Activated CD4-positive, alpha-beta T cell treated with anti-CD3 and anti-CD28 coated beads, Interleukin-2, amount 10 ng/mL, durations not matched to agents 7 days and 5 days (primary cell): ENCODE measurements at regions not wholly inside any gene's neighbourhood (a gene's known extent, or its start where the extent isn't known, plus 50 kb on each side); places are given as distances from the start of the nearest gene placed in this dataset.

Source experiments
- CTCF ChIA-PET: fragments of 350-600 bp; sonication (Branson Sonifier 250); formaldehyde crosslinking; loops from one replicate; lab custom pipeline; 2021; ENCODE audit warnings: antibody characterized with exemption; lab: Charles Lee
- POLR2A ChIA-PET: fragments of 350-600 bp; sonication (Branson Sonifier 250); formaldehyde crosslinking; loops from one replicate; lab custom pipeline; 2021; ENCODE audit warnings: antibody characterized with exemption; lab: Charles Lee
- DNase-seq: peaks from one replicate; pipeline ENCODE4 v3.0.0-alpha.2; 2020
- H3K27ac Mint-ChIP-seq: one replicate; pipeline ENCODE4 v1.8.0; 2021; ENCODE audit warnings: mild to moderate bottlenecking, moderate library complexity, mixed read lengths
- H3K27me3 Mint-ChIP-seq: one replicate; pipeline ENCODE4 v1.8.0; 2021; ENCODE audit warnings: mixed read lengths
- H3K36me3 Mint-ChIP-seq: one replicate; pipeline ENCODE4 v1.8.0; 2021; ENCODE audit warnings: low read depth, mixed read lengths
- H3K4me1 Mint-ChIP-seq: one replicate; pipeline ENCODE4 v1.8.0; 2021; ENCODE audit warnings: mixed read lengths
- H3K4me3 Mint-ChIP-seq: one replicate; pipeline ENCODE4 v1.8.0; 2021; ENCODE audit warnings: mild to moderate bottlenecking, moderate library complexity, mixed read lengths
- H3K9me3 Mint-ChIP-seq: one replicate; pipeline ENCODE4 v1.8.0; 2021; ENCODE audit warnings: mixed read lengths

DNA sequence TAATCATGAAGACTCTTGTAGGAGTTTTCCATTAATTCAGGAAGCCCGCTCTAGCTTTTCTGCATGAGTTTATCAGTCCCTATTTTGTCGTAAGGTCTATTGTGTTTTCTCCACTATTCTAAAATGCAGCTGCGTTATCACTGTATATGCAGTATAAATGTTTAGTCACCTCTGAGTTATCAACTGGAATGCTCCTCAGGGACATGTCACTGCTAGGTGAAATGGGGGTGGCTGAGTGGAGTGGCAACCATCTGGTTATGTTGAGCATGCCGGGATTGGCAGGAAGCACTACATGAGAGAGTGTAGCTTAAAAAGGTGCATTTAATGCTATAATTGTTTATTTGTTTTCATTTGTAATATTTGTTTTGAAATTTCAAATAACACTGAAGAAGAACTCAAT lies 285.2 kb upstream of the ELAC2 start:
- H3K27me3 Mint-ChIP-seq = no peaks in the 10 kb centered on the region
- no peak overlapping the region for H3K27ac Mint-ChIP-seq
- H3K9me3 Mint-ChIP-seq = peaks cover 6% of the 10 kb centered on the region
- H3K36me3 Mint-ChIP-seq = no peaks in the 10 kb centered on the region
- ChIA-PET POLR2A (no interaction called here), CTCF (no interaction called here)
- no peak for DNase-seq
- no peaks in the 10 kb centered on the region for H3K4me1 Mint-ChIP-seq
- H3K4me3 Mint-ChIP-seq = no peak overlapping the region

DNA sequence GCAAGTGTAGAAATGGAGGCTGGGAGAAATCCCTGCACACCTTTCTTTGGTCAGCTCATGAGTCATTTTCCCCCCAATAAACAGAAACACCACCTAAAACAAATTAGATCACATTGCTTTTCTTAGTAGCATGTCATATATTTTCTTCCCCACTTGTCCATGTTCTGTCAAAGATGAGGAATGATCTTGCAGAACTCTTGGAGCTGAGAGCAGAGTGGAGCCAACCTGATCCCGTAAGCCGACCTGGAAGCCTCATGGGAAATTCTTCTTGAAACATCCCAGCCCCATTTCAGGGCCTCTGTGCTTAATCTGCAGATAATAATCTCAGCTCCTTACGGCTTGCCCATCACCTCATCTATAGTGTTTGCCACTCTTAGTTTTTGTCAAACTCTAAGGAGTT lies 284.6 kb upstream of the ELAC2 start:
- no peaks in the 10 kb centered on the region for H3K36me3 Mint-ChIP-seq
- H3K4me1 Mint-ChIP-seq = no peaks in the 10 kb centered on the region
- ChIA-PET CTCF (interaction anchor here (1.2 kb wide), 1 partner anchor 12 kb away, joined by 3 read pairs; no protein-coding TSS in a partner anchor), POLR2A (no interaction called here)
- H3K27ac Mint-ChIP-seq = no peak overlapping the region
- no peaks in the 10 kb centered on the region for H3K27me3 Mint-ChIP-seq
- H3K9me3 Mint-ChIP-seq = peaks cover 2% of the 10 kb centered on the region
- no peak for DNase-seq
- H3K4me3 Mint-ChIP-seq = no peak overlapping the region

DNA sequence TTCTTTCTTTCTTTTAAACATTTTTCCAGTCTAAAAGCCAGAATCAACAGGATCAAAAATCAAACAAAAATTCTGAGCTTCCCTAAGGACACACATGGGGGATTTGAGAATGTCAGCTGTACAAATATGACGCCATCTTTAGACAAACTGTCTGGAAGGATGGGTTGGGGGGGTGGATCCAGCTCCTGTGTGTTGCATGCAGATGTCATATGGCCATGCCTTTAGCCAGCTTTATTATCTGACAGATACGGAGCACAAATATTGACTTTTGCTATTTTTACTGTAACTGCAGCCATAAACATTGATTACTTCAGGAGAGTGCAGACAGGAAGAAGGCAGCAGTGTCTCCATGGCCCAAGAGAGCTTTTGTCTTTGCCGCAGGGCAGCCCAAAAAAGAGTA lies 279.4 kb upstream of the ELAC2 start:
- DNase-seq = no peak
- Mint-ChIP-seq H3K4me3 (no peak overlapping the region), H3K27ac (no peak overlapping the region), H3K27me3 (no peaks in the 10 kb centered on the region), H3K4me1 (no peaks in the 10 kb centered on the region), H3K9me3 (no peaks in the 10 kb centered on the region), H3K36me3 (no peaks in the 10 kb centered on the region)
- ChIA-PET CTCF (no interaction called here), POLR2A (no interaction called here)

DNA sequence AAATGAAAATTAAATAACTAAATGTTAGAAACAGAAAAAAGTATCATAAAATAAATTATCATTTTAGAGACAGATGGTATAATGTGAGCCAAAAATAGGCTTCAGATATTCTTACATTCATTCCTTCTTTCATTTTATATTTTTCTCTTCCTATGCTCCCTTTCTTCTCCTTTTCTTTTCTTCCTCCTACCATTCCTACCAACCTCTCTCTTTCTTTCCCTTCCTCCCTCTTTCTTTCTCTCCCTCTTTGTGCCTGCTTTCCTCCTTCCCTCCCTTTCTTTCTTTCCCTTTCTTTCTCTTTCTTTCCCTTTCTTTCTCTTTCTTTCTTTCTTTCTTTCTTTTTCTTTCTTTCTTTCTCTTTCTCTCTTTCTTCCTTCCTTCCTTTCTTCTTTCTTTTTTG lies 275.6 kb upstream of the ELAC2 start:
- Mint-ChIP-seq H3K4me3 (no peak overlapping the region), H3K4me1 (no peaks in the 10 kb centered on the region), H3K9me3 (no peaks in the 10 kb centered on the region), H3K27me3 (no peaks in the 10 kb centered on the region), H3K36me3 (no peaks in the 10 kb centered on the region), H3K27ac (no peak overlapping the region)
- ChIA-PET CTCF (no interaction called here), POLR2A (no interaction called here)
- no peak for DNase-seq

DNA sequence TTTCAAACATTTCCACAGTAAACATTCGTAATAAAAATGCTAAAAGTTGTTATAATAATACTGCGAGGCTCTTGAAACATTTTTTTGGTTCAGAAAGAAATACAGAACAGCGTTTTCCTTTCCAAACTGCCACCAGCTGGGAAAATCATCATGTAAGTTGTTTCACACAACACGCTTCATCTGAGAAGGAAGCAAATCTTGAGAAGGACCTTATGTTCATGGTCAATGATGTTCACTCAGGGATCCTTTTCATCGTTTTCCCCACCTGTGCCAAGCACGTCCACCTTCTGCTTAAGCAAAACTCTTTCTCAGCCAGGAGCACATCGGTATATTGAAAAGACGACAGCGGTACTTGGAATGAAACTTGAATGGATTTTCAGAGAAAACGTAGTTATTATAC lies 274.5 kb upstream of the ELAC2 start:
- DNase-seq = no peak
- no peaks in the 10 kb centered on the region for H3K9me3 Mint-ChIP-seq
- no peak overlapping the region for H3K27ac Mint-ChIP-seq
- H3K36me3 Mint-ChIP-seq = no peaks in the 10 kb centered on the region
- H3K4me1 Mint-ChIP-seq = no peaks in the 10 kb centered on the region
- no peaks in the 10 kb centered on the region for H3K27me3 Mint-ChIP-seq
- POLR2A ChIA-PET = no interaction called here
- CTCF ChIA-PET = no interaction called here
- no peak overlapping the region for H3K4me3 Mint-ChIP-seq

DNA sequence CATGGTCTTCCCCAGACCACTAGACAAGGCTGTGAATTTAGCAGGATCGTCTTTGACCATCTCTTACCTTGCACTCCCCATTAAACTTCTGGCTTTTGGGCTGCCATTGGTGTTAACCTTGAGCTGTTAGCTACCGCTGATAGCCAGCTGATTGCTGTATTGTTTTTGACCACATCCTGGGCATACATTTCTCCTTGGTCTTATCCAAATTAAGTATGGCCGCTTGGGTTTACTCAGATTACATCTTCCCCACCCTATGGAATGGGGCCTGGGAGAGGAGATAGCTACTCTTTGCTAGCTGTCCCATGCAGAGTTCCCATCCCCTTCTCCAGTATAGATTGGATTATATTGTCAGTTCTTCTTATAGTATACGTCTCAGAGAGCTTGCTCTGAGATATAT lies 270.4 kb upstream of the ELAC2 start:
- no peak for DNase-seq
- Mint-ChIP-seq H3K36me3 (no peaks in the 10 kb centered on the region), H3K4me3 (no peak overlapping the region), H3K27ac (no peak overlapping the region), H3K4me1 (no peaks in the 10 kb centered on the region), H3K27me3 (no peaks in the 10 kb centered on the region), H3K9me3 (no peaks in the 10 kb centered on the region)
- POLR2A ChIA-PET = no interaction called here
- CTCF ChIA-PET = no interaction called here

DNA sequence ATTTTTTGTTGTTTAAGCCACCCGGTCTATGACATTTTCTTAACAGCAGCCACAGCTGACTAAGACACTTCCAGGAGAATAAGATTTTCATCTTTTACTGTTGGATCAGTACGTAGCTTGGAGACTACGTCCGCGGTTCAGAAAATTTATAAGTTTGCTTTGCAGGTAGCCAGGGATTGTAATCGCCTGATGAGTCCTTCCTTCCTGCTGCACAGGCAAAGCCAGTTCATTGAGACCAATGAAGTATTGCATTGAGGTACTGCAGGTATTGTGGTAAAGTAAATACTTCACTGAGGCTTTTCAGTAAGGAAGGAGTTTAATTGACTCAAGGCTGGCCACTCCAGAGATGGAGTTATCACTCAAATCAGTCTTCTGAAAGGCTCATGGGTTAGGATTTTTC lies 269.4 kb upstream of the ELAC2 start:
- CTCF ChIA-PET = no interaction called here
- Mint-ChIP-seq H3K9me3 (no peaks in the 10 kb centered on the region), H3K36me3 (no peaks in the 10 kb centered on the region), H3K27me3 (no peaks in the 10 kb centered on the region), H3K27ac (no peak overlapping the region), H3K4me3 (no peak overlapping the region), H3K4me1 (no peaks in the 10 kb centered on the region)
- DNase-seq = no peak
- POLR2A ChIA-PET = no interaction called here

DNA sequence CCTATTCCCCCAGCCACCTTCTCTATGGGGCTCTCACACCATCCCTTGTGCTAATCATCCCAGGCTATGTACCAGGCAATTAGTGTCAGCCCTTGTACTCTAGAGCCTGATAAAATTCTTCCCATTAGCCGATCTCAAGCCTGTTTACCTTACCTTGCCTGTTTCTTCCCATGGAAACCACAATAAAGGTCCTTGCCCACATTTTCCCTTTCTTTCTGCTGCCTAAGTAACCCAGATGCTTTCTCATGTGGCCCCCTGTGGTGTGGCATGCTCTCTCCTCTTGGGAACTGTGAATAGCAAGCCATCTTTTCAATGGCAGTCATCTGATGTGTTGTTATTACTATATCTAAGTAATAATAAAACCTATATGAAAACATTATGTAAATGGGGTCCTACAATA lies 265.8 kb upstream of the ELAC2 start:
- Mint-ChIP-seq H3K4me3 (no peak overlapping the region), H3K36me3 (no peaks in the 10 kb centered on the region), H3K27ac (peak overlapping the region; percentile 36), H3K4me1 (no peaks in the 10 kb centered on the region), H3K27me3 (no peaks in the 10 kb centered on the region), H3K9me3 (no peaks in the 10 kb centered on the region)
- POLR2A ChIA-PET = no interaction called here
- DNase-seq = no peak
- CTCF ChIA-PET = no interaction called here

DNA sequence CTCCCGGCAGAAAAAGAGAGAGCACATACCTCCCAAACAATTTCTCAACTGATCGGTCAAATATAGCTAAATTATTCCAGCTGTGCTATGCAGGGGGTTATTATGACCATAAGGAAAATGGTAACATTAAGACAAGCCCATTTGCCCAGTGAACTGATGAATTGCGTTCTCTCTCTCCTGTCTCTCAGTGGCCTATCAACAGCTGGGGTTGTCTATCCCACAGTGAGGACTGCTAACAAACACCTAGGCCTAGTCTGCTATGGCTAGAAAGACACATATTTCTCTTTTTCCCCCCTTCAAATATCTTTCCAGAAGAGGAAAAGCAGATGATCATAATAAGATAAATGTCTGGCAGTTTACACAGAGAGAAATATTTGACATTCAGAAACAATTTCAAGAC lies 263.8 kb upstream of the ELAC2 start:
- POLR2A ChIA-PET = no interaction called here
- CTCF ChIA-PET = no interaction called here

DNA sequence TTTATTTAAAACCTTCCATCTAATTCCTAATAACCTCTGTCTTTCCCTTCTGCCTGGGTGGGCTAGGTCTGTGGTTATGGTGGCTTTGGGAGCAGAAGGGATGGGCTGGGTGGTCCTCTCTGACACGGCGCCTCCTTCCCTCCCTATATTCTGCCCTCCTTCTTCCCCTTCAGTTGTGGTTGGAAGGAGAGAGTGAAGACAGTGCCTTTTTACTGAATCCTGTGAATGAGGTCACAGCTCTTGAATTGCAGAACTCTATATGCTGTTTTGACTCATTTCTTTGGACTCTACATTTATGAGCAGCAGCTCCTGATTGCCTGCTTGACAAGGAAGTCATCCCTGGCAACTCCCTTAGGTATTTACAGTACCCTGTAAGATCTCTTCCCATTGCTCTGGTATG lies 256.0 kb upstream of the ELAC2 start:
- Mint-ChIP-seq H3K4me3 (no peak overlapping the region), H3K4me1 (no peaks in the 10 kb centered on the region), H3K27ac (no peak overlapping the region), H3K36me3 (no peaks in the 10 kb centered on the region), H3K27me3 (no peaks in the 10 kb centered on the region), H3K9me3 (peaks cover 2% of the 10 kb centered on the region)
- DNase-seq = no peak
- ChIA-PET CTCF (interaction anchor here (0.9 kb wide), 1 partner anchor 10 kb away, joined by 4 read pairs; no protein-coding TSS in a partner anchor), POLR2A (no interaction called here)

More for the DNA sequence above, 263.8 kb upstream of the ELAC2 start:
- H3K27me3 Mint-ChIP-seq = no peaks in the 10 kb centered on the region
- no peaks in the 10 kb centered on the region for H3K36me3 Mint-ChIP-seq
- H3K27ac Mint-ChIP-seq = no peak overlapping the region
- H3K4me1 Mint-ChIP-seq = no peaks in the 10 kb centered on the region
- no peak for DNase-seq
- H3K4me3 Mint-ChIP-seq = no peak overlapping the region
- no peaks in the 10 kb centered on the region for H3K9me3 Mint-ChIP-seq

DNA sequence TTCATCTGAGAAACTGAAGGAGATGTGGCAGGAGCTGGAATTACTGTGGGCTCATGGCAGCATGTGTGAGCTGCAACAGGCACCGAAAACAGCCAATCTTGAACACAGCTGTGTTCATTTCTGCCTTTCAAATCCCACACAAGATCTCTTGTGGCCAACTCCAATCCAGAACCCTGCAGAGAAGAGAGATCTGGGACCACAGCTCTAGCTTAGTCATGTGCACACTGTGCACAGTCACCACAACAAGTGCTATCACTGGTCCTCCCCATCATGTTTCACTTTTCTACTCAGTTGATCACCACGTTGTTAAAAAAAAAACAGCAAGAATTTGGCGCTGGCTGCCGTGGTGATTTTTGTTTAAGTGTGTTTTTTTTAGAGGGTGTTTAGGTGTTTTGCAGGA lies 254.5 kb upstream of the ELAC2 start:
- Mint-ChIP-seq H3K4me3 (no peak overlapping the region), H3K27me3 (no peaks in the 10 kb centered on the region), H3K9me3 (peaks cover 2% of the 10 kb centered on the region), H3K36me3 (no peaks in the 10 kb centered on the region), H3K4me1 (no peaks in the 10 kb centered on the region), H3K27ac (no peak overlapping the region)
- ChIA-PET POLR2A (no interaction called here), CTCF (no interaction called here)
- DNase-seq = no peak

DNA sequence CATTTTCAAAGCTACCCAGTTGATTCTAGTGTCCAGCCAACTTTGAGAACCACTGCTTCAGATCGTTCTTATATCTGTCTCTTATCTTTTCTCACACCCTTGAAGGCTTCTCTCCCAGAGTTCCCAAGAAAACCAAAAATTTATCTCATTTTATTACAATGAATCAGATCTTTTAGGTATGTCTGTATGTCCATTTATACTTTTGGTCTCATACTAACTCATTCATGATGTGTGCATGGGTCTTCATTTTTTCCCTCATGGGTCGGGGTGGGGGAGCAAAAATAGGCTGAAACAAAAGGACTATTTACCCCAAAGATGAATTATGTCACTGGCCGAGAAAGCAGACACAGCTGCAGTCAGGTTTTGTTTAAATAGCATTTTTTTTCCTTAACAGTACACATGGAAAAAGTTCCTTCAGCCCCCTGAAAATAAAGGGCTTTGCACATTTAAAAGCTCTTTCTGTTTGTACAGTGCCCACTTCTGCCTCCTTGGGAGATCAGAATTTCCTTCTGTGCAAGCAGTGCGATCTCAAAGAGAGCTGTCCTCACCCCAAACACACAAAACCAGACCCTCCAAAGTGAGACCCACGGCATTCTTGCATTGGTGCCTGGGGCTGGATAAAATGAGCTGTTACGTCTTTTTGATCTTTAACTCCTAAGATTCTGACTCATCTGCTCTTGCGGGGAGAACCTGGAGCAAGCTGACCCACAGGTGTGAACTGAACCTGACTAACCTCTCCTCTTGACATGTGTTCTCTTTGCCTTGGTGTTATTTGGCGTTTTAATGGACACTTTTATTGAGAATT lies 251.2 kb upstream of the ELAC2 start:
- CTCF ChIA-PET = no interaction called here

DNA sequence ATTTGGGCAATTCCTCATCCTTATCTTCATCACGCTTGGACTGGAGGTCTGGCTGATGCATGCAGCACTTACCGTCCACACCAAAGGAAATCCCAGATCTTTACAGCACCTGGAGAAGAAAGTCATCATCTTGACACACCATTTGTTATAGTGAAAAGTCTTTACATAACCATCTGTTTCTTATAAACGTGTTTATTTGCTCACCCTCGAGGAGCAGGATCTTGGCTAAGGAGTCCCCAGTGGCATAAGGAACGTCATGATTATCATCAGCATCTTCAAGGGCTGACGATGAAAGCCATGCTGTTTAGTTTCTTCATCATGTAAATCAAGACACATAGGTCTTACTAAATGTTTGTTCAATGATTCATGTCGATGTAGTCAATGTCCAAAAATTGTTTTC lies 248.8 kb upstream of the ELAC2 start:
- Mint-ChIP-seq H3K36me3 (no peaks in the 10 kb centered on the region), H3K4me1 (no peaks in the 10 kb centered on the region), H3K9me3 (peaks cover 4% of the 10 kb centered on the region), H3K4me3 (no peak overlapping the region), H3K27ac (no peak overlapping the region), H3K27me3 (no peaks in the 10 kb centered on the region)
- ChIA-PET CTCF (no interaction called here), POLR2A (no interaction called here)
- DNase-seq = no peak

More for the DNA sequence above, 251.2 kb upstream of the ELAC2 start:
- Mint-ChIP-seq H3K4me3 (no peak overlapping the region), H3K27ac (no peak overlapping the region), H3K9me3 (peaks cover 2% of the 10 kb centered on the region), H3K27me3 (no peaks in the 10 kb centered on the region), H3K4me1 (no peaks in the 10 kb centered on the region), H3K36me3 (no peaks in the 10 kb centered on the region)
- no peak for DNase-seq
- POLR2A ChIA-PET = no interaction called here

DNA sequence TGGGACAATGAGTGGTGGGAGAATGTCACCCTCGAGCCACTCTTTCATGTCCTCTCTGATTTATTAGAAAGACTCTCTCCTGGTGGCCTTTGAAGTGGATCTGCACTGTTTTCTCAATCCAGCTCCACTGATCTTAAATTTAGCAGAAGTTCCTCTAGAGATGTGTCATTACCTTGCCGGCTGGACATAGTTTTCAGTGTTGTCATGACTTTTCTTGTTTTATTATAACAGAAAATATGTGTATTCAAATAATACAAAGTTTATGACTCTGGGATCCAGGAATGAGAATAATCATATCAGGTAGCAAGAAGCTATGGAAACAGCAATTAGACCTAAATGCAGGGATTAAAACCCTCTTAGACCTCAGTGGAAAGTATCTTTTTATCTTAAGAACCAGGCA lies 247.5 kb upstream of the ELAC2 start:
- Mint-ChIP-seq H3K36me3 (no peaks in the 10 kb centered on the region), H3K4me1 (no peaks in the 10 kb centered on the region), H3K27ac (no peak overlapping the region), H3K9me3 (peaks cover 4% of the 10 kb centered on the region), H3K4me3 (no peak overlapping the region), H3K27me3 (no peaks in the 10 kb centered on the region)
- CTCF ChIA-PET = no interaction called here
- POLR2A ChIA-PET = no interaction called here
- no peak for DNase-seq
